Kidney (tissue), 13 donors: ENCODE measurements at regions not wholly inside any gene's neighbourhood (a gene's known extent, or its start where the extent isn't known, plus 50 kb on each side); places are given as distances from the start of the nearest gene placed in this dataset.

Experiments
- DNase-seq, 5 donors: peaks; one replicate each; pipeline ENCODE4 v3.0.0-alpha.2; 2013 to 2020
- FAIRE-seq: peaks from 2 replicates; lab custom pipeline; 2012; peaks lifted over from hg19 to GRCh38; lab: Jason Lieb, UNC
- H3K27ac ChIP-seq, 2 donors: one replicate each; pipeline ENCODE4 v1.7.0; 2013; ENCODE audit warnings: low read depth in 2 of 2, low read length in 2 of 2, inconsistent platforms in 1 of 2
- H3K27me3 ChIP-seq: one replicate; pipeline ENCODE4 v1.7.1; 2013; ENCODE audit warnings: low read length, inconsistent platforms; ENCODE audit not compliant: control insufficient read depth, insufficient read depth
- H3K36me3 ChIP-seq, 3 donors: one replicate each; pipeline versions ENCODE4 v1.7.0 to v1.7.1; 2013; ENCODE audit warnings: low read length in 3 of 3, control low read depth in 1 of 3, inconsistent platforms in 1 of 3; ENCODE audit not compliant: insufficient read depth in 3 of 3, control insufficient read depth in 2 of 3
- H3K4me1 ChIP-seq, 3 donors: one replicate each; pipeline versions ENCODE4 v1.7.0 to v1.7.1; 2013; ENCODE audit warnings: low read length in 3 of 3, inconsistent platforms in 1 of 3, low read depth in 1 of 3; ENCODE audit not compliant: control insufficient read depth in 2 of 3, insufficient read depth in 2 of 3
- H3K4me3 ChIP-seq, 3 donors: one replicate each; pipeline versions ENCODE4 v1.7.0 to v1.8.1; 2013; ENCODE audit warnings: low read length in 3 of 3, control low read depth in 1 of 3, inconsistent platforms in 1 of 3
- H3K9ac ChIP-seq, 3 donors: one replicate each; pipeline versions ENCODE4 v1.7.0 to v1.7.1; 2013; ENCODE audit warnings: low read length in 3 of 3, control low read depth in 1 of 3, inconsistent platforms in 1 of 3
- H3K9me3 ChIP-seq, 3 donors: one replicate each; pipeline versions ENCODE4 v1.7.0 to v1.7.1; 2013; ENCODE audit warnings: low read length in 3 of 3, control low read depth in 1 of 3, inconsistent platforms in 1 of 3; ENCODE audit not compliant: control insufficient read depth in 2 of 3, insufficient read depth in 1 of 3
- intact Hi-C: fragments of 100-400 bp; cut with DNase I; formaldehyde crosslinking; loops from one replicate; pipeline ENCODE4 v1.11.1; 2022
- TF ChIP-seq, protein P1 (sequence below): IDR thresholded peaks from 3 replicates; pipeline ENCODE4 v1.5.1; 2012; ENCODE audit warnings: mild to moderate bottlenecking, moderate library complexity, borderline replicate concordance; ENCODE audit not compliant: insufficient read depth; ENCODE audit errors: extremely low read depth
- donor health status: control.
- donor health status: control.
- donor health status: control.
- donor health status: control.
- donor health status: control.
- donor health status: DM: yes; HTN: yes; CAD: no.
- donor health status: Normal renal cell carcinoma (clear cell type).

DNA sequence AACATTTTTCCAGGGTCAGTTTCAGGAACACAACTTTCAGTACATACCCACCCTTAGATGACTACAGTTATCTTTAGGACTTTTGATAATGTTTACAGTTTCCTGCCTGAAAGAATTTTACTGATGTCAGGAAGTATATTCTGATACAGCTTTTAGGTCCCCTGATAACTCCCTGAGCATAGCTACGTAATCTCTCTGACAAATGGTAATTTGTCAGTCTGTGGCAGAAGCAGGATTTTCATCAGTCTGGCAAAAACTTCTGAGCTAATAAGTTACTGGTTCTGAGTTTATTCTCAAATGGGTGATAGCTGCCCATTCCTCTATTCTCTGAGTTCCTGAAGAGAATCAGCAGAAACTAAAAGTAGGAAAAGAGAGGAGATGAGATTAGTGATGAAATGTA, 270.1 kb upstream of the MTPN start:
- no peaks in the 10 kb centered on the region for H3K27me3 ChIP-seq
- intact Hi-C loops, result no loop called here
- H3K36me3 ChIP-seq, result no peaks in the 10 kb centered on the region
- FAIRE-seq, result no peak
- H3K4me1 ChIP-seq, result no peaks in the 10 kb centered on the region
- no peak overlapping the region for H3K4me3 ChIP-seq
- no peak overlapping the region for H3K9ac ChIP-seq
- no peak overlapping the region for H3K27ac ChIP-seq
- no peak for DNase-seq
- TF ChIP-seq, protein P1, sequence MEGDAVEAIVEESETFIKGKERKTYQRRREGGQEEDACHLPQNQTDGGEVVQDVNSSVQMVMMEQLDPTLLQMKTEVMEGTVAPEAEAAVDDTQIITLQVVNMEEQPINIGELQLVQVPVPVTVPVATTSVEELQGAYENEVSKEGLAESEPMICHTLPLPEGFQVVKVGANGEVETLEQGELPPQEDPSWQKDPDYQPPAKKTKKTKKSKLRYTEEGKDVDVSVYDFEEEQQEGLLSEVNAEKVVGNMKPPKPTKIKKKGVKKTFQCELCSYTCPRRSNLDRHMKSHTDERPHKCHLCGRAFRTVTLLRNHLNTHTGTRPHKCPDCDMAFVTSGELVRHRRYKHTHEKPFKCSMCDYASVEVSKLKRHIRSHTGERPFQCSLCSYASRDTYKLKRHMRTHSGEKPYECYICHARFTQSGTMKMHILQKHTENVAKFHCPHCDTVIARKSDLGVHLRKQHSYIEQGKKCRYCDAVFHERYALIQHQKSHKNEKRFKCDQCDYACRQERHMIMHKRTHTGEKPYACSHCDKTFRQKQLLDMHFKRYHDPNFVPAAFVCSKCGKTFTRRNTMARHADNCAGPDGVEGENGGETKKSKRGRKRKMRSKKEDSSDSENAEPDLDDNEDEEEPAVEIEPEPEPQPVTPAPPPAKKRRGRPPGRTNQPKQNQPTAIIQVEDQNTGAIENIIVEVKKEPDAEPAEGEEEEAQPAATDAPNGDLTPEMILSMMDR, result no peak
- H3K9me3 ChIP-seq, result no peaks in the 10 kb centered on the region

DNA sequence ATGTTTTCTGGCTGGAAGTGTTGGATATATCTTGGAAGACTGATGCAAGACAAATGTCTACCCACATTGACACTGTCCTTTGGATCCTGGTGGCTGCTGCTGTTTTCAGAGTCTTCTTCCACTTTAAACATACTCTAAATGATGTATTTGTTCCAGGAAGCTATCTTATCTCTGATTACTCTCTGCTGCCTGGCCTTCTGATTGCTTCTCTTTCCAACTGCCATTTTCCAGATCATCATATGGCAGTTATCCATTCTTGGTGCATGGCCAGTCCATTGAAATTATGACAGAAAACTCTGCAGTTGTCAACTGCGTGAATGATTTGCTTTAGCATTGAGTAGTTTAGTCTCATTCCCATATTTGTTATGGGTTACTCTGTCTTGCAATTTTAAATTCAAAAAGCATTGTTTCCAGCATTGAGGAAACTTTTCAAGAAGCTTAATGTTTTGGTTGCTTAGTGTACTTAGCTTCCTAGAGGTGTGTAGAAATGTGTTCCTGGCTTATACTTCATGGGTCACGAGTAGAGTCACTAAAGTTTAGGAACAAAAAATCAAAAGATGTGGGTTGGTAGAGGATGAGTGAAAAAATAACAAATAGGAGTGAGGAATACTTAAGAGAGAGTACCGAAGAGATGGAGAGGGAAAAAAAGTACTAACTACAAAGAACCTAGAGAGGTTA, 268.3 kb upstream of the MTPN start:
- FAIRE-seq, result no peak
- no peak for DNase-seq
- TF ChIP-seq, protein P1, result no peak
- no peaks in the 10 kb centered on the region for H3K27me3 ChIP-seq
- H3K36me3 ChIP-seq, result no peaks in the 10 kb centered on the region
- no peak overlapping the region for H3K27ac ChIP-seq
- no peak overlapping the region for H3K9ac ChIP-seq
- intact Hi-C loops, result no loop called here
- no peaks in the 10 kb centered on the region for H3K9me3 ChIP-seq
- no peak overlapping the region for H3K4me3 ChIP-seq
- H3K4me1 ChIP-seq, result no peaks in the 10 kb centered on the region

DNA sequence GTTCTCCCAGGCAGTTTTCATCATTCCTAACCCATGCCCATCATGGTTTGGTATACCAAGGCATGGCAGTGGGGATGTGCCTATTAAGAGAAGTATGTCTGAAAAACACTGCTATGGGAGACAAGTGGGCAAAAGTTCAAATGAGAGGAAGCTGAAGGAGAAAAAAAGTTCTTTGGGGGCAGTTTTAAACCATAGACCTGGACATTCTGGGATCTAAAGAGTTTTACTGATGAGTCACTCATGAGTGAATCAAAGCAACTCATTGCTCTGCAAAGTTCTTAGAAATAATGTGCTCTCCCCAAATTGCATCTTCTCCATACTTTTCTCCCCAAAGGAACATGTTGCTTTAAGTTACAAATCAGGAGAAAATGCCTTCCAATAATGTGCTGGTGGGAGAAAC, 256.9 kb upstream of the MTPN start:
- no peak for DNase-seq
- intact Hi-C loops, result no loop called here
- H3K27ac ChIP-seq, result no peak overlapping the region
- TF ChIP-seq, protein P1, result no peak
- no peaks in the 10 kb centered on the region for H3K36me3 ChIP-seq
- no peaks in the 10 kb centered on the region for H3K27me3 ChIP-seq
- H3K9ac ChIP-seq, result no peak overlapping the region
- H3K4me3 ChIP-seq, result no peak overlapping the region
- no peaks in the 10 kb centered on the region for H3K4me1 ChIP-seq
- FAIRE-seq, result no peak
- H3K9me3 ChIP-seq, result peaks cover 0 to 3% (median 0%) of the 10 kb centered on the region in 3 donors

DNA sequence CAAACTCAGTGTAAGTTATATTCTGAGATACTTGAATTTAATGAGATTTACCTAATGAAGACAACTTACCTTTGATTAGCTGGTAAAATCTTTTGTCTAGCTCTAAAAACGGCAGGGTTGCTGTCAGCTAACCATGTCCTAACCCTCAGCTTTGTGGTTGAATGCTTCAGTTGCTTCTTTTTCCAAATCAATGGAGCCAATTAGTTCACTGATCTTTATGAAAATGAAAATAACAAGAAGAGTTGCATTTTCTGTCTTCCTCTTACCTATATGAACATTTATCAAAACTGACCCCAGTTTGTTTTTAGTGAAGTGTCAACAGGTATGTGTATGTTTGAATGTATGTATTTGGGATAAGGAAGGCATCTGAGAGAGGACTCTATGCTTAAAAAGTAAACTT, 253.1 kb upstream of the MTPN start:
- H3K4me3 ChIP-seq, result no peak overlapping the region
- H3K27ac ChIP-seq, result no peak overlapping the region
- no peaks in the 10 kb centered on the region for H3K4me1 ChIP-seq
- intact Hi-C loops, result no loop called here
- no peak overlapping the region for H3K9ac ChIP-seq
- no peaks in the 10 kb centered on the region for H3K36me3 ChIP-seq
- H3K27me3 ChIP-seq, result no peaks in the 10 kb centered on the region
- no peak for FAIRE-seq
- peaks cover 0 to 4% (median 0%) of the 10 kb centered on the region in 3 donors for H3K9me3 ChIP-seq
- DNase-seq, result no peak
- TF ChIP-seq, protein P1, result no peak
